ENCODE measurements at regions not wholly inside any gene's neighbourhood (a gene's known extent, or its start where the extent isn't known, plus 50 kb on each side); places are given as distances from the start of the nearest gene placed in this dataset.
"Not testable (repeated sequence)": the region's sequence is repeated elsewhere in the genome, so short reads cannot be mapped to it uniquely, and the experiment has no call there.

DNA sequence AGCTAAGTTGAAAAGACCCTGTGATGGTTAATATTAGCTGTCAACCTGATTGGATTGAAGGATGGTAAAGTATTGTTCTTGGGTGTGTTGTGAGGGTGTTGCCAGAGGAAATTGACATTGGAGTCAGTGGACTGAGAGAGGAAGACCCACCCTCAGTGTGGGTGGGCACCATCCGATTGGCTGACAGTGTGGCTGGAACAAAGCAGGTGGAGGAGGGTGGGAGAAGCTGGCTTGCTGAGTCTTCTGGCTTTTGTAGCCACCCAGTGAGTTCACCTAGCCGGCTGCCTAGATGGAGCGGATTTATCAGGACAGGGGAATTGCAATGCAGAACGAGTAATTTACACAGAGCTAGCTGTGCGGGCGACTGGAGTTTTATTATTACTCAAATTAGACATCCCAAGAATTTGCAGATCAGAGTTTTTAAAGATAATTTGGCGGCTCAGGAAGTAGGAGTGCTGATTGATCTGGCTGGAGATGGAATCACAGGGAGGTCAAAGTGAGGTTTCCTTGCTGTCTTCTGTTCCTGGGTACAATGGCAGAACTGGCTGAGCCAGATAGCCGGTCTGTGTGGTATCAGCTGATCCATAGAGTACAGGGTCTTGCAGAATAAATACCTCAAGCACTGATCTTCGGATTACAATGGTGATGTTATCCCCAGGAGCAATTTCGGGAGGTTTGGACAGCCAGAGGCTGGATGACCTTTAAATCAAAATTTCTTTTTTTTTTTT, 4015.1 kb upstream of the TPTE start:
- H3K79me2 ChIP-seq (ENCODE audit: insufficient read depth); H3K36me3 ChIP-seq (ENCODE audit: low read depth); H3K27me3 ChIP-seq (replicated peaks; ENCODE audit: insufficient read depth); H3K9ac ChIP-seq; H3K9me2 ChIP-seq (ENCODE audit: insufficient read depth); H3F3A ChIP-seq (ENCODE audit: insufficient read depth); H4K20me1 ChIP-seq (ENCODE audit: insufficient read depth); in situ Hi-C loops (cut with MboI); H3K27ac ChIP-seq; H3K9me3 ChIP-seq (ENCODE audit: low read depth); H3K4me3 ChIP-seq; DNase-seq; H2AFZ ChIP-seq; H3K4me2 ChIP-seq (ENCODE audit: unreplicated experiment); H3K4me1 ChIP-seq (ENCODE audit: insufficient read depth): not testable (repeated sequence)
- WGBS, 2 experiments (ENCODE audit: low coverage in 1 of 2, low lambda C conversion rate in 2 of 2, missing lambda C conversion rate in 2 of 2), result 94 to 95% methylated on average over 5 to 6 of the region's 10 CpGs

DNA sequence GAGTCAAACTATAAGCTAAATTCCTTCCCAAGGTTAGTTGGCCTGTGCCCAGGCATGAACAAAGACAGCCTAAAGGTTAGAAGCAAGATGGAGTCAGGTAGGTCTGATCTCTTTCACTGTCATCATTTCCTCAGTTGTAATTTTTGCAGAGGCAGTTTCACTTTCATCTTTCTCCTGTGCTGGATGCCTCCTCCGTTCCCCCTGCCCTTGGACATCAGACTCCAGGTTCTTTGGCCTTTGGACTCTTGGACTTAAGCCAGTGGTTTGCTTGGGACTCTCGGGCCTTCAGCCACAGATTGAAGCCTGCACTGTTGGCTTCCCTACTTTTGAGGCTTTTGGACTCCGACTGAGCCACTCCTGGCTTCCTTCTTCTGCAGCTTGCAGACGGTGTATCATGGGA, 4013.8 kb upstream of the TPTE start:
- DNase-seq; H3K9ac ChIP-seq; H4K20me1 ChIP-seq (ENCODE audit: insufficient read depth); H3K4me2 ChIP-seq (ENCODE audit: unreplicated experiment); H3F3A ChIP-seq (ENCODE audit: insufficient read depth); H3K27me3 ChIP-seq (replicated peaks; ENCODE audit: insufficient read depth); in situ Hi-C loops (cut with MboI); H2AFZ ChIP-seq; H3K4me1 ChIP-seq (ENCODE audit: insufficient read depth); H3K9me2 ChIP-seq (ENCODE audit: insufficient read depth); H3K9me3 ChIP-seq (ENCODE audit: low read depth); H3K79me2 ChIP-seq (ENCODE audit: insufficient read depth); H3K4me3 ChIP-seq; H3K27ac ChIP-seq; H3K36me3 ChIP-seq (ENCODE audit: low read depth): not testable (repeated sequence)
- no CpG with 5 or more reads among the region's 4 CpGs for WGBS, 2 experiments (ENCODE audit: low coverage in 1 of 2, low lambda C conversion rate in 2 of 2, missing lambda C conversion rate in 2 of 2)

- H3K36me3 ChIP-seq (ENCODE audit: low read depth); H3K9ac ChIP-seq; H3K27me3 ChIP-seq (replicated peaks; ENCODE audit: insufficient read depth); in situ Hi-C loops (cut with MboI); DNase-seq; H4K20me1 ChIP-seq (ENCODE audit: insufficient read depth); H3K4me3 ChIP-seq; H3F3A ChIP-seq (ENCODE audit: insufficient read depth); H3K27ac ChIP-seq; H3K4me1 ChIP-seq (ENCODE audit: insufficient read depth); H3K4me2 ChIP-seq (ENCODE audit: unreplicated experiment); H3K79me2 ChIP-seq (ENCODE audit: insufficient read depth); H3K9me2 ChIP-seq (ENCODE audit: insufficient read depth); H3K9me3 ChIP-seq (ENCODE audit: low read depth); H2AFZ ChIP-seq: not testable (repeated sequence)
- WGBS, 2 experiments (ENCODE audit: low coverage in 1 of 2, low lambda C conversion rate in 2 of 2, missing lambda C conversion rate in 2 of 2), result no CpG with 5 or more reads among the region's 7 CpGs
These were observed 3999.6 kb upstream of the TPTE start for GRCh38 chr21:6521777-6522176.

GRCh38 chr21:6526213-6526612, 3995.2 kb upstream of the TPTE start:
- DNase-seq; H3K36me3 ChIP-seq (ENCODE audit: low read depth); H4K20me1 ChIP-seq (ENCODE audit: insufficient read depth); H3K27me3 ChIP-seq (replicated peaks; ENCODE audit: insufficient read depth); H3K4me1 ChIP-seq (ENCODE audit: insufficient read depth); H3K4me3 ChIP-seq; H3F3A ChIP-seq (ENCODE audit: insufficient read depth); H3K9me2 ChIP-seq (ENCODE audit: insufficient read depth); in situ Hi-C loops (cut with MboI); H3K9ac ChIP-seq; H3K27ac ChIP-seq; H3K9me3 ChIP-seq (ENCODE audit: low read depth); H2AFZ ChIP-seq; H3K4me2 ChIP-seq (ENCODE audit: unreplicated experiment); H3K79me2 ChIP-seq (ENCODE audit: insufficient read depth): not testable (repeated sequence)
- no CpG with 5 or more reads among the region's 10 CpGs for WGBS, 2 experiments (ENCODE audit: low coverage in 1 of 2, low lambda C conversion rate in 2 of 2, missing lambda C conversion rate in 2 of 2)

DNA sequence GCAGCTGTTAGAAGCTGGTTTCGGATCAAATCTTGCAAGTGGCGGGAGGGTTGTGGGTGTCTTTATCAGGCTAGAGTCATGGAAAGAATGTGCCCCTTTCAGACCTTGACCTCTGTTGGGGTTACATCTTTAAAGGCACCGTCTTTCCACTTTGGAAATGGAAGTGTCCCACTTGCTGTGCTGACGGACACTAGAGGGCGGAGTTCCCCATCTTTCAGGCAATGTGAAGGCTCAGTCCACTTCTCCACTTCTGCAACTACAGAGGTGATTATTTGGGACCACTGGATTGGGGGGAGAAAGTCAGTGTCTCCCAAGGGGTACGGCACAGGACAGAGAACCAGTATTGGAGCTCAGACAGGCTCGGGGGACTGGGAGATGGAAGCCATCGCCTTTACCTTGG, 3990.7 kb upstream of the TPTE start:
- H3K9me2 ChIP-seq (ENCODE audit: insufficient read depth); H3K79me2 ChIP-seq (ENCODE audit: insufficient read depth); H3K4me3 ChIP-seq; DNase-seq; H3K4me1 ChIP-seq (ENCODE audit: insufficient read depth); H3K9me3 ChIP-seq (ENCODE audit: low read depth); H3K36me3 ChIP-seq (ENCODE audit: low read depth); H3K9ac ChIP-seq; H3K4me2 ChIP-seq (ENCODE audit: unreplicated experiment); H3F3A ChIP-seq (ENCODE audit: insufficient read depth); in situ Hi-C loops (cut with MboI); H3K27me3 ChIP-seq (replicated peaks; ENCODE audit: insufficient read depth); H4K20me1 ChIP-seq (ENCODE audit: insufficient read depth); H3K27ac ChIP-seq; H2AFZ ChIP-seq: not testable (repeated sequence)
- 20% methylated on average over 1 of the region's 8 CpGs; no CpG with 5 or more reads in 1 of the 2 experiments for WGBS, 2 experiments (ENCODE audit: low coverage in 1 of 2, low lambda C conversion rate in 2 of 2, missing lambda C conversion rate in 2 of 2)

GRCh38 chr21:6533261-6533660, 3988.1 kb upstream of the TPTE start:
- WGBS, 2 experiments (ENCODE audit: low coverage in 1 of 2, low lambda C conversion rate in 2 of 2, missing lambda C conversion rate in 2 of 2), result 100% methylated on average over 2 of the region's 25 CpGs; no CpG with 5 or more reads in 1 of the 2 experiments

GRCh38 chr21:6538320-6538719, 3983.1 kb upstream of the TPTE start:
- H4K20me1 ChIP-seq (ENCODE audit: insufficient read depth); H3K9ac ChIP-seq; H3K36me3 ChIP-seq (ENCODE audit: low read depth); H3K4me3 ChIP-seq; H3K4me2 ChIP-seq (ENCODE audit: unreplicated experiment); H3K4me1 ChIP-seq (ENCODE audit: insufficient read depth); H3K79me2 ChIP-seq (ENCODE audit: insufficient read depth); H3K9me3 ChIP-seq (ENCODE audit: low read depth); H2AFZ ChIP-seq; H3K27ac ChIP-seq; H3K9me2 ChIP-seq (ENCODE audit: insufficient read depth); H3K27me3 ChIP-seq (replicated peaks; ENCODE audit: insufficient read depth); H3F3A ChIP-seq (ENCODE audit: insufficient read depth); DNase-seq; in situ Hi-C loops (cut with MboI): not testable (repeated sequence)
- no CpG with 5 or more reads among the region's 12 CpGs for WGBS, 2 experiments (ENCODE audit: low coverage in 1 of 2, low lambda C conversion rate in 2 of 2, missing lambda C conversion rate in 2 of 2)

More at GRCh38 chr21:6533261-6533660, 3988.1 kb upstream of the TPTE start:
- H3K4me2 ChIP-seq (ENCODE audit: unreplicated experiment); H4K20me1 ChIP-seq (ENCODE audit: insufficient read depth); DNase-seq; H3K27ac ChIP-seq; H3K9me3 ChIP-seq (ENCODE audit: low read depth); H3K4me3 ChIP-seq; H3F3A ChIP-seq (ENCODE audit: insufficient read depth); H3K9me2 ChIP-seq (ENCODE audit: insufficient read depth); H3K27me3 ChIP-seq (replicated peaks; ENCODE audit: insufficient read depth); H3K4me1 ChIP-seq (ENCODE audit: insufficient read depth); H3K36me3 ChIP-seq (ENCODE audit: low read depth); H3K79me2 ChIP-seq (ENCODE audit: insufficient read depth); H2AFZ ChIP-seq; in situ Hi-C loops (cut with MboI); H3K9ac ChIP-seq: not testable (repeated sequence)

DNA sequence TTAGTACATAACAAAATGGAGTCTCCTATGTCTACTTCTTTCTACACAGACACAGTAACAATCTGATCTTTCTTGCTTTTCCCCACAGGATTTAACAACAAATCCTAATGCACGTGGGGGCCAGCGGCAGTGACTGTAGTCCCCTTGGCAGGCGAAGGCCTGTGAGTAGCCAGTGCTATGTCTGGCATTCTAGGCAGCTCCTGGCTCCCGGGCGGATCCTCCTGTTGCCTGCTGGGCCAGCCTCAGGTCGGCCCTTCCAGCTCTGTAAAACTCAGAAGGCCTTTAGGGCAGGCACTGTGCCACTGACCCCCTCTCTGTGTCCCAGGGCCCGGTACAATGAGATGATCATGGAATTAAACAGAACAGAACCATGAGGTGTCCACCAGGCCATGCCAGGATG, 3981.7 kb upstream of the TPTE start:
- H2AFZ ChIP-seq; H3K27me3 ChIP-seq (replicated peaks; ENCODE audit: insufficient read depth); H3K9me3 ChIP-seq (ENCODE audit: low read depth); H3K9ac ChIP-seq; in situ Hi-C loops (cut with MboI); H3K4me2 ChIP-seq (ENCODE audit: unreplicated experiment); H3F3A ChIP-seq (ENCODE audit: insufficient read depth); H3K27ac ChIP-seq; H4K20me1 ChIP-seq (ENCODE audit: insufficient read depth); H3K4me3 ChIP-seq; H3K9me2 ChIP-seq (ENCODE audit: insufficient read depth); H3K4me1 ChIP-seq (ENCODE audit: insufficient read depth); H3K79me2 ChIP-seq (ENCODE audit: insufficient read depth); H3K36me3 ChIP-seq (ENCODE audit: low read depth); DNase-seq: not testable (repeated sequence)
- WGBS, 2 experiments (ENCODE audit: low coverage in 1 of 2, low lambda C conversion rate in 2 of 2, missing lambda C conversion rate in 2 of 2), result no CpG with 5 or more reads among the region's 7 CpGs
